ENCODE measurements at regions not wholly inside any gene's neighbourhood (a gene's known extent, or its start where the extent isn't known, plus 50 kb on each side); places are given as distances from the start of the nearest gene placed in this dataset.

DNA sequence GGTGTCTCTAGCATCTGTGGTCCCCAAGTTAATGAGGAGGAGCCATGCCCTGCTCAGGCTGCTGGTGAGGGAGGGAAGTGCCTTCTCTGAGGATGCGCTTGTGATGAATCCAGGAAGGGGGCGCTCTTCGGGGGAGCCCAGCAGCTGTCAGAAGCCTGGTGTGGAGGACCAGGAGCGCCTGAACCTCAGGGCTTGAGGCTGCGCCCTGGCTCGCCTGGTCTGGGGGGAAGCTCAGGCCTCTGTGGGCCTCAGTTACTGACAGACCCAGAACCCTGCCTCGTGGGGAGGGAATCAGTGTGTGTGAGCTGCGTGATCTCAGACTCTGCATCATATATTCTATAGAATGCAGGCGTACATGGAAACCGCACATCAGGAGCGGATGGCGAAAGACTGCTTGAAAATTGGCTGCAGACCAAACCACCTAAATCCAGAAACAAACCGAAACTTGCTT lies 126.1 kb downstream of the SEC14L1 start:
- no peak for DNase-seq

DNA sequence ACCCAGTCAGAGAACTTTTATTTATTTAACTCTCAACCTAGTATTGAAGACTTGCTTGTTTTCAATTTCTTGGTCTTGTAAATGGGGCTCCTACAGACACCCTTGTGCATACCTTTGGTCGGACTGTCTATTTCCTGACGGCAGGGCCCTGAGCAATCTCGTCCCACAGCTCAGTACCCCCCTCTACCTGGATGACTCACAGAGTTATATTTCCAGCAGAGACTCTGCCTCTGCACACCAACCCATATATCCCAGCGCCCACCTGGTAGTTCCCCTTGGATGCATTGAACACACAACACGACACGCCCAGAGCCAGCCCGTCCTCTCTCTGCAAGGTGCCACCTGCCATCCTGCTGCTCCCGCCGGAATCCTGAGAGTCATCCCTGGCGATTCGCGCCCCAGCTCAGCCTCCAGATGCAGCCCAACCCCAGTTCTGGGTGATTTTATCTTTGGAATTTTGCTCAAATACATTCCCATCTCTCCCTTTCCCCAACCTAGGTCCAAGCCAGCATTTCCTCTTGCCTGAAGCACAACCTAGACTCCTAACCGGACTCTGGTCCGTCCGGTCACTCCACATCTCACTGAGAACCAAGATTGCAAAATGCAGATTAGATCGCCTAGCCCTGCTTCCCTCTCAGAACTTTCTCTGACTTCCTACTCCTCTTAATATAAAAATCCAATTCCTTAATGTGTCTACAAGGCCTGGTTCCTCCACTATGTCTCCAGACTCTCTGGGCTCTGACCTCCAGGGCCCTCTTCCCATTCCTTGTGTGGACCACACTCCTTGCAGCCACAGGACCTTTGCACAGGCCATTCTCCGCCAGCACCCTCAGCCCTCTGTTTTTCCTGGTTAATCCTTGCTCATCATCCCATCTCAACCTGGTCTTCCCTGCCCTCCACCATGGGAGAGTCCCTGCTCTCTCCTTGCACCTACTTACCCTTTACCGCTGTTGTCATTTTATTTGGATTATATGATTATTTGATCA lies 129.2 kb downstream of the SEC14L1 start:
- DNase-seq, result no peak

GRCh38 chr17:77271411-77271810 lies 130.6 kb downstream of the SEC14L1 start:
- no peak for DNase-seq

- DNase-seq, result no peak
Observed at GRCh38 chr17:77273397-77274085, 132.8 kb downstream of the SEC14L1 start.

- DNase-seq, result no peak
Observed at GRCh38 chr17:77274096-77274845, 133.5 kb downstream of the SEC14L1 start.

- DNase-seq, result peak; percentile 28
Observed at GRCh38 chr17:77279448-77280303, 138.9 kb downstream of the SEC14L1 start.

- DNase-seq, result peak; percentile 49
Observed at GRCh38 chr17:77280304-77281121, 139.7 kb downstream of the SEC14L1 start.

DNA sequence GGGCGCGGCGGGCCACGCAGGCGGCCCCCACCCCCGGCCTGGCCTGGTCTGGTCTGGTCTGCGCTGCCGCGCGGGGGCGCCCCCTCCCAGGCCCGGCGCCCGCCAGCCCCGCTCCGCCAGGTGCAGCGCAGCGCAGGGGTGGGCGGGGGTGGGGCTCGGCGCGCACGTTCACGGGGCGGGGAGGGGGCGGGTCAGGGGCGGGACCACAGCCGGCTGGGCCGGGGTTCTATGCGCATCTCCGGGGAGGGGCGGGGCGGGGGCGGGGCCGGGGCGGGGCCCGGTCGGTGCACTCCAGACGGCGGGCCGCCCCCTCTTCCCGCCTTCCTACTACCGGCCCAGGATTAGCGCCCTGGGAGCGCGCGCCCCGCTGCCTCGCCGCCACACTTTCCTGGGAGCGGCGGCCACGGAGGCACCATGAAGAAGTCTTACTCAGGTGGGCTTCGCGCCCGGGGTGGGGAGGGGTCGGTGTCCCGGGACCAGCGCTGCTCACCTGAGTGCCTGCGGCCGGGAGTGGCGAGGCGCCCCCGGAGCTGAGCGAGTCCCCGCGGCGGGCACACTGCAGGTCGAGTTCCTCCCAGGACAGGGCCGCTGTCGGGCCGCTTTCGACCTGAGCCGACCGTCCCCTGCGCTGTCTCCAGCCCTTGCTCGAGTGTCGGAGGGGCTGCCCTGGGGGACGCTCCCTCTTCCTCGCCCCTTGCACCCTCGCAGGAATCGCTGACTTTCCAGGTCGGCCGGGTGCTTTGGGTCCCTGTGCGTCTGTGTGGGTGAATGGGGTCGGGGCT lies 140.5 kb downstream of the SEC14L1 start:
- DNase-seq, result peak; percentile 88

DNA sequence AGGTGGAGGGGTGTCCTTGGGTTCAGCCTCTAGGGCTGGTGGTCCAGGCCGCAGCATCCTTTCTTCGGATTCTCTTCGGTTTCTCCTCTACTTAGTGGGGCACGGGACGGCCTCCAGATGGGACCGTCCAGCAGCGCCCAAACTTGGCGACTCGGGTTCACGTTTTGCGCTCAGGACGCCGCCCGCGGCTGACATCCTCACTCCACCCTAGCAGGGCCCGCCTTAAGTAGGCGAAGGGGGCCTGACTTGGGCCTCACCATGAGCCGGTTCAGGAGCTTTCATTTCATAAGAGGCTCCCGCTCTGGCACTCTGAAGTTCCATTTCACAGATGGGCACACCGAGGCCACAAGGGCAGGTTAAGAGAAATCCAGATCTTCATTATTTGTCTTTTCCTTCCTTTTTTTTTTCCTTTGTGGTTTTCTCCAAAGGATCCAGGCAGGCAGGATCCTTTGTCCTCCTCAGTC lies 141.2 kb downstream of the SEC14L1 start:
- peak; percentile 51 for DNase-seq

GRCh38 chr17:77282524-77283515 lies 142.1 kb downstream of the SEC14L1 start:
- DNase-seq, result peak; percentile 48

- DNase-seq, result no peak
Observed at GRCh38 chr17:77284023-77284617, 143.4 kb downstream of the SEC14L1 start.

- peak; percentile 54 for DNase-seq
Observed at GRCh38 chr17:77285594-77286390, 145.0 kb downstream of the SEC14L1 start.

DNA sequence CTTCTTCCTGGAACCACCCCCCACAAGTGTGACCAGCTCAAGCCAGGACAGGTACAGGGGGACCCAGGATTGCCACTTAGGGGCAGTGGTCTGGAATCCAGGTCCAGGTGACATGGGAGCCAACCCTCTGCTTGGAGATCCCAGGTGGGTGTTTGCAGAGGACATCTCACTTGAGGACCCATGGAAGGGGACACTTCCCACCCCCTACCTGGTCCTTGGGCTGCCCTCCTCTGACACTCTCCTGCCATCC lies 145.5 kb downstream of the SEC14L1 start:
- DNase-seq, result no peak

GRCh38 chr17:77286641-77287431 lies 146.1 kb downstream of the SEC14L1 start:
- no peak for DNase-seq

- peak; percentile 37 for DNase-seq
Observed at GRCh38 chr17:77287432-77288068, 146.8 kb downstream of the SEC14L1 start.

DNA sequence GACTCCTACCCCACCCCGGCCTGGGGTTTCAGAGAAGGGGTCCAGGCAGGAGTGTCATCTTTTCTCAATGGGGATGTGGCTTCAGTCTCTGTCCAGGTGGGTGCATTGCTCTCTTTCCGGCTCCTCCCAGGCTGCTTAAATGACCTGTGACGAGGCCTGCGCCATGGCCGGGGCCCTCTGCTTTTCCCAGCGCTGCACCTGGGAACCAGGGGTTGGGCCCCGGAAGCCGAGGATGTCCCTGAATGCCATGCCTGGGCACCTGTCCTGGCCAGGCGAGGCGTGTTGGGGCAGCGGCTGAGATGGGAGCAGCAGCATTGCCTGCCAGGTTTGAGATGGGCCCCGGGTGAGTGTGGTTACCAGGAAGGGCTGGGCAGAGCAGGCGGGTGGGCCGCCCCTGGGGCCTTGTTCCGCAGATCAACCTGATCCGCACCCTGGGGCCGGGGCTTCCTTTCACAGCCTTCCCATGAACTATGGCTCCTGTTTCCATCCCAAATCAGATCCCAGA lies 147.4 kb downstream of the SEC14L1 start:
- no peak for DNase-seq

All from 8988T (cell line).